NCI-H146 treated with DMSO at 0.1 percent for 48 hours (cell line): ENCODE measurements at regions not wholly inside any gene's neighbourhood (a gene's known extent, or its start where the extent isn't known, plus 50 kb on each side); places are given as distances from the start of the nearest gene placed in this dataset.

Source experiments
- DNase-seq: peaks from one replicate; lab custom pipeline; 2025; ENCODE audit not compliant: unreplicated experiment; lab: John Stamatoyannopoulos, UW

- DNase-seq: no peak
These were observed 1056.2 kb downstream of the SORCS3 start for GRCh38 chr10:105697290-105697780.

DNA sequence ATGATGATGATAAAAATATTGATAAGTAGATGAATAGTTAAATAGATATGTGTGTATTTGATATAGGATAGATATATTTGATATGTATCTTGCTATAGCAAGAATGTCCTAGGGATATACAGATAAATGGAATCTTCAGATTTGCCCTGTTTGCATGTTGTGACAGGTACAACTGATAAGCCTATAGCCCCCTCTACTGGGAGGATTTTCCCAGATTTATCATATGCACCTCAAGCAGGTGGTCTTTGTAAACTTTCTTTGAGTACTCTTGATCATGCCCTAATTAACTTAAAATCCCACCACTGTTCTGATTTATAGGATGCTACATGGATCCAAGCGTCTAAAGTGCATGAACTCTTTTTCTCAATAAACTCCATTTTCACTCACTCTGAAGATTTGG is 1050.7 kb downstream of the SORCS3 start:
- no peak for DNase-seq

- DNase-seq: no peak
These were observed 1041.8 kb downstream of the SORCS3 start for GRCh38 chr10:105682911-105683310.

GRCh38 chr10:105681051-105681450 is 1040.0 kb downstream of the SORCS3 start:
- no peak for DNase-seq

DNA sequence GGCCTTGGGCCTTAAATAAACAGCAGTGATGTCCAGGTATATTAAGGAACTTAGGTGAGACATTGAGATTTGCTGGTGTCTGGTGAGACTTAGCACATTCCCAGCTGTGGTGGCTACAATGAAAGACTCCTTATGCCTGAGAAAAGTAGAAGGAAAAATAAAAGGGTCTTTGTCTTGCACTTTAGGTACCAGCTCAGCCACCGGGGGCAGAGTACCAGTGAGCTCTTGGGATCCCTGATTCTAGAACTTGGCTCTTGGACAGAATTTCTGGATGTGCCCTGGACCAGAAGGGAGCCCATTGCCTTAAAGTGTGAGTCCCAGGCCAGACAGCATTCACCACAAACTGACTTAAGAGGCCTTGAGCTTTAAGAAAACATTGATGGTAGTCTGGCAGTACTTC is 1038.7 kb downstream of the SORCS3 start:
- DNase-seq: no peak

DNA sequence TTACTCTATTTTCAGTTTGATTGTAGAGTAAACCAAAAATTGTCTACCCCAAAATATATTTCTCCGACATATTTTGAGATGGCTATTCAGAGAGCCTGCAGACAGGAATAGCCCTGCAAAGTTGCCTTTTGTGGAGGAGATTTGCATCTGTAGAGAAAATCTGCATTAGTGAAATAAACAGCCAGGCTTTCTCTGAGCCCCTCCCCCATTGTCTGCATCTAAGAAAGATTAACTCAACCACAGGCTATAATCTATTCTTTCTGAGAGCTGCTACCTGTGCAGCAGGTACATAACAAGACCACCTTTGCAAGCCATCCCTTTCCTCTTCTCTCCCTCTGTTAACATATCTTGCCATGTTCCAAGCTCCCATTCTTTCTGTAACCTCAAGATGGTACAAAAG is 1034.2 kb downstream of the SORCS3 start:
- no peak for DNase-seq

DNA sequence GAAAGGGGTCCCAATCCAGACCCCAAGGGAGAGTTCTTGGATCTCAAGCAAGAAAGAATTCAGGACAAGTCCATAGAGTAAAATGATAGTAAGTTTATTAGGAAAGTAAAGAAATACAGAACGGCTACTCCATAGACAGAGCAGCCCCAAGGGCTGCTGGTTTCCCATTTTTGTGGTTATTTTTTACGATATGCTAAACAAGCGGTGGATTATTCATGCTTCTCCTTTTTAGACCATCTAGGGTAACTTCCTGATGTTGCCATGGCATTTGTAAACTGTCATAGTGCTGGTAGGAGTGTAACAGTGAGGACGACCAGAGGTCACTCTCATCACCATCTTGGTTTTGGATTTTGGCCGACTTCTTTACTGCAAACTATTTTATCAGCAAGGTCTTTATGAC is 1033.4 kb downstream of the SORCS3 start:
- no peak for DNase-seq

GRCh38 chr10:105658696-105659095 is 1017.6 kb downstream of the SORCS3 start:
- DNase-seq: no peak

DNA sequence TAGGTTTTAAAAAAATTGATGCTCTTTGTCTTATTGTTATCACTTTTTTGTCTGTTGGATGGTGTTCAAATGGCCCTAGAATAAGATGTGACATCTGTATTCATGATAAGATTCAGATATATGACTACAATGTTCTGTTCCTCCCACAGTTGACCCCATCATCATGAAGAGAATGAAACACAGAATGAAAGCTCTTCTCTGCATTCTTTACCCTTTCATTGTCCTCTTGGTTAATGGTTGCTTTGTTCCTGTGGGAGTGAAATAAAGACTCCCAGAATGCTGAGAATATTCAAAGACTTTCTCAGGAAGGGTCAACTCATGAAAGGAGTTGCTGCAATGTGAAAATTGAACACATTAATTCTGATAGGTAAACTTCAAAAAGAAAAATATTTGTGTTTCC is 1015.8 kb downstream of the SORCS3 start:
- no peak for DNase-seq

DNA sequence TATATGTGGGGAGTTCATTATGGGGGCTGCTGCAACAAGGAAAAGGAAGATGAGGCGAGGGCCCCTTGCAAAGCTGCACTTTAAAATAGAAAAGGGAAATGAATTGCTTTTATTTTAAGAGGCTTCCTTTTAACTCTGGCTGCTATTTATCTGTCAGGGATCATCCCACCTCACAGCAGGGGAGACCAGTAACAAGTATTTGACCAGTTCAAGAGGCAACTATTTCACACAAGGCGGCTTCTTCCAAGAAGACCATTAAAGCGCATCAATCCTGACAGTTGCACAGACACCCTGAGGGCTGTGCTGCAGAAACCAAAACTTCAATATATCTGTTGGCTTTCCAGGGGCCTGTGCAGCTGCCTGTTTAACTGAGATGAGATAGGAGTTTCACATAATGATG is 1009.2 kb downstream of the SORCS3 start:
- DNase-seq: no peak

GRCh38 chr10:105647354-105647753 is 1006.3 kb downstream of the SORCS3 start:
- no peak for DNase-seq

- no peak for DNase-seq
These were observed 1003.9 kb downstream of the SORCS3 start for GRCh38 chr10:105644978-105645377.

DNA sequence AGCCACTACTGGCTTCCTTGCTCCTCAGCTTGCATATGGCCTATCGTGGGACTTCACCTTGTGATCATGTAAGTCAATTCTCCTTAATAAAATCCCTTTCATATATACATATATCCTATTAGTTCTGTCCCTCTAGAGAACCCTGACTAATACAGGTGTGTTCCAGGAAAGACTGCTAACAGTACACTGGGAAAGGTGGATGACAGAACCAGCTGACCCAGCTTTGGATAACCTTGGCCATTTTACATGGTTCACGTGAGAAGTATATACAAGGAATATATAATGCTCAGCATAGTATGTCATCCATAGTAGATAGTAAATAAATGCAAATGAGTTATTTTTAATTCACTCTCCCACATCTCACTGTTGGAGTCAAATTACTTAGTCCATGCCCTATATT is 1003.5 kb downstream of the SORCS3 start:
- no peak for DNase-seq

DNA sequence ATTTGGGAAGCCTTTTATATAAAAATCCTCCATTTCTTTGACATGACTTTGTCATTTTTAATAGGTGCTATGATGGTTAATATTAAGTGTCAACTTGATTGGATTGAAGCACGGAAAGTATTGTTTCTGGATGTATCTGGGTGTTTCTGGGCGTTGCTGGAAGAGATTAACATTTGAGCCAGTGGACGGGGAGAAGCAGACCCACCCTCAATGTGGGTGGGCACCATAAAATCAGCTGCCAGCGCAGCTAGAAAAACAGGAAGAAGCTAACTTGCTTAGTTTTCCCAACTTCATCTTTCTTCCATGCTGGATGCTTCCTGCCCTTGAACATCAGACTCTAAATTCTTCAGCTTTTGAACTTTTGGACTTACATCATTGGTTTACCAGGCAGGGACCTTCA is 1003.0 kb downstream of the SORCS3 start:
- DNase-seq: no peak

DNA sequence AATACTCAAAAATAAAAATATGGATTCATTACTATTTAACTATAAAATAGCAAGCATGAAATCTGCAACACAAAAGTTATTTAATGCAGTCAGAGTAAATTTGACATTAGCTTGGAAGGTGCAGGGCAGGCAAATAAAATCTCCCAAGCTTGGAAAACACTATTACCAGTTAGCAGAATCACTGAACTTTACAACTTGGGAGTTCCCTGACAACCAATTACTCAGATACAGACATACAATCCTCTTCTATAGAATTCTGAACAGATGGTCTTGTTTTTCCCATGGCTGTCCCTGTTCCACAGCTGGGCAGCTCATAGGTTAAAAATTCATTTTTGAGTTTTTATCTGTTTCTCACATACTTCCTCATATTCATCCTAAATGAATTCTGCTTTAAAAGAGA is 1002.6 kb downstream of the SORCS3 start:
- DNase-seq: no peak

- DNase-seq: no peak
These were observed 993.2 kb downstream of the SORCS3 start for GRCh38 chr10:105634281-105634680.

GRCh38 chr10:105615715-105616365 is 974.8 kb downstream of the SORCS3 start:
- no peak for DNase-seq

GRCh38 chr10:105611244-105611798 is 970.2 kb downstream of the SORCS3 start:
- DNase-seq: no peak

GRCh38 chr10:105609451-105609850 is 968.4 kb downstream of the SORCS3 start:
- DNase-seq: no peak

DNA sequence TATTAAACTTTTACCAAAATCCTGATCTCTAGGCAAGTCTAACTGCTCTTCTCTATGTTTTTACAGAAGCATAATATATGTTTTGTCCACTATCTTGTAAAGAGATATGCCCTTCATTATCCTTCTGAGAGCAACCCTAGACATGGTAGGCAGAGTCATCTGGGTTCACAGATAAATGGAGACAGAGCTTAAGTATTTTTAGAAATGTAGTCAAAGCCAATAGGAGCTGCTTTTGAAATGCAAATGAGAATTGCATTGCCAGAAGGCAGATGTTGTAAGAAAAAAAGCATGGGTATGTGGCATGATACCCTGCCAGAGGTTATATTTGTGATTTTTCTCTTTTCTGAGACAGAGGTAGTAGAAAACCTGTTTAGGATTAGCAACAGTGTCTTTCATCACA is 964.8 kb downstream of the SORCS3 start:
- no peak for DNase-seq

GRCh38 chr10:105605104-105605503 is 964.0 kb downstream of the SORCS3 start:
- no peak for DNase-seq

- DNase-seq: no peak
These were observed 957.1 kb downstream of the SORCS3 start for GRCh38 chr10:105598207-105598606.

- no peak for DNase-seq
These were observed 956.2 kb downstream of the SORCS3 start for GRCh38 chr10:105597312-105597711.
